Mesenchymal stem cell (in vitro differentiated cells and primary cell): ENCODE measurements at regions not wholly inside any gene's neighbourhood (a gene's known extent, or its start where the extent isn't known, plus 50 kb on each side); places are given as distances from the start of the nearest gene placed in this dataset.

ENCODE experiments used
- DNase-seq: peaks from one replicate; pipeline ENCODE4 v3.0.0-alpha.2; 2013
- H2AFZ ChIP-seq: one replicate; pipeline ENCODE4 v1.6.1; 2013; ENCODE audit warnings: low read depth, mild to moderate bottlenecking, control low read depth, inconsistent platforms, low read length, moderate library complexity
- H2AK5ac ChIP-seq: 2 replicates; pipeline ENCODE4 v1.6.1; 2013; ENCODE audit warnings: low read length, moderate library complexity, mild to moderate bottlenecking, inconsistent platforms; ENCODE audit not compliant: severe bottlenecking
- H2BK120ac ChIP-seq: one replicate; pipeline ENCODE4 v1.6.1; 2013; ENCODE audit warnings: low read depth, mild to moderate bottlenecking, inconsistent platforms, low read length, moderate library complexity
- H2BK12ac ChIP-seq, 2 experiments: one replicate each; pipeline ENCODE4 v1.6.1; 2013; ENCODE audit warnings: inconsistent platforms in 2 of 2, low read length in 2 of 2, mild to moderate bottlenecking in 2 of 2, moderate library complexity in 2 of 2, control low read depth in 1 of 2
- H2BK15ac ChIP-seq: one replicate; pipeline ENCODE4 v1.6.1; 2013; ENCODE audit warnings: mild to moderate bottlenecking, low read depth, inconsistent platforms; ENCODE audit not compliant: poor library complexity, severe bottlenecking
- H2BK5ac ChIP-seq: 2 replicates; pipeline ENCODE4 v1.6.1; 2013; ENCODE audit warnings: low read depth, mild to moderate bottlenecking, low read length, control low read depth, inconsistent platforms; ENCODE audit not compliant: poor library complexity, severe bottlenecking
- H3K14ac ChIP-seq, 2 experiments: one replicate each; pipeline ENCODE4 v1.6.1; 2013; ENCODE audit warnings: inconsistent platforms in 2 of 2, low read length in 2 of 2, control low read depth in 1 of 2, mild to moderate bottlenecking in 1 of 2, moderate library complexity in 1 of 2
- H3K18ac ChIP-seq, 2 experiments: one replicate each; pipeline ENCODE4 v1.6.1; 2013; ENCODE audit warnings: inconsistent platforms in 2 of 2, low read length in 2 of 2, control low read depth in 1 of 2, low read depth in 1 of 2, mild to moderate bottlenecking in 1 of 2
- H3K23ac ChIP-seq, 2 experiments: one replicate each; pipeline ENCODE4 v1.6.1; 2013; ENCODE audit warnings: inconsistent platforms in 2 of 2, low read length in 2 of 2, mild to moderate bottlenecking in 2 of 2, moderate library complexity in 2 of 2, control low read depth in 1 of 2
- H3K27ac ChIP-seq: 2 replicates; pipeline ENCODE4 v1.5.1; 2013; ENCODE audit warnings: mild to moderate bottlenecking, moderate library complexity, low read length, control low read depth, inconsistent platforms; ENCODE audit not compliant: poor library complexity, severe bottlenecking
- H3K27me3 ChIP-seq, 2 experiments: 2 replicates each; pipeline versions ENCODE4 v1.6.1 to v1.7.0; 2013; ENCODE audit warnings: low read length in 2 of 2, mild to moderate bottlenecking in 2 of 2, moderate library complexity in 2 of 2, control low read depth in 1 of 2, inconsistent platforms in 1 of 2; ENCODE audit not compliant: control insufficient read depth in 1 of 2, insufficient read depth in 1 of 2
- H3K36me3 ChIP-seq, 2 experiments: 2 replicates each; pipeline versions ENCODE4 v1.6.1 to v1.7.0; 2013; ENCODE audit warnings: low read length in 2 of 2, control low read depth in 1 of 2, inconsistent platforms in 1 of 2, low read depth in 1 of 2, mild to moderate bottlenecking in 1 of 2; ENCODE audit not compliant: insufficient read depth in 2 of 2, control insufficient read depth in 1 of 2
- H3K4ac ChIP-seq, 2 experiments: one replicate each; pipeline ENCODE4 v1.6.1; 2013; ENCODE audit warnings: inconsistent platforms in 2 of 2, low read length in 2 of 2, mild to moderate bottlenecking in 2 of 2, moderate library complexity in 2 of 2, control low read depth in 1 of 2, low read depth in 1 of 2
- H3K4me1 ChIP-seq: 2 replicates; pipeline ENCODE4 v1.6.1; 2013; ENCODE audit warnings: low read depth, low read length, control low read depth; ENCODE audit not compliant: control insufficient read depth, insufficient read depth
- H3K4me2 ChIP-seq: 2 replicates; pipeline ENCODE4 v1.6.1; 2013; ENCODE audit warnings: low read length, mild to moderate bottlenecking, inconsistent platforms; ENCODE audit not compliant: poor library complexity, severe bottlenecking
- H3K4me3 ChIP-seq, 2 experiments: 2 replicates each; pipeline versions ENCODE4 v1.5.1 to v1.7.0; 2013; ENCODE audit warnings: low read length in 2 of 2, mild to moderate bottlenecking in 2 of 2, control low read depth in 1 of 2, low read depth in 1 of 2; ENCODE audit not compliant: insufficient read depth in 1 of 2
- H3K79me1 ChIP-seq: replicated peaks from 2 replicates; pipeline ENCODE4 v1.6.1; 2013; ENCODE audit warnings: mild to moderate bottlenecking, control low read depth, low read length, inconsistent platforms; ENCODE audit not compliant: poor library complexity, severe bottlenecking
- H3K9ac ChIP-seq: 2 replicates; pipeline ENCODE4 v1.7.0; 2013; ENCODE audit warnings: mild to moderate bottlenecking, low read length, moderate library complexity
- H3K9me3 ChIP-seq: 2 replicates; pipeline ENCODE4 v1.7.0; 2013; ENCODE audit warnings: mild to moderate bottlenecking, low read length; ENCODE audit not compliant: control insufficient read depth
- H4K8ac ChIP-seq: one replicate; pipeline ENCODE4 v1.6.1; 2013; ENCODE audit warnings: inconsistent platforms, mild to moderate bottlenecking, low read length, moderate library complexity
- H4K91ac ChIP-seq: one replicate; pipeline ENCODE4 v1.6.1; 2013; ENCODE audit warnings: mild to moderate bottlenecking, low read length, inconsistent platforms
- WGBS: methylation state at CpG from one replicate; pipeline ENCODE4 v1.1.7; 2013; ENCODE audit warnings: mixed read lengths; 5-methylcytosine and 5-hydroxymethylcytosine counted together

GRCh38 chr2:13009027-13009642 is 292.4 kb downstream of the TRIB2 start:
- WGBS, result 87% methylated on average over 5 of the region's 5 CpGs

GRCh38 chr2:13010283-13010682 is 293.5 kb downstream of the TRIB2 start:
- no peak overlapping the region for H2BK5ac ChIP-seq
- no peak overlapping the region for H3K4ac ChIP-seq
- H2BK15ac ChIP-seq, result no peak overlapping the region
- H3K14ac ChIP-seq, result peak overlapping the region in 1 of 2 experiments; percentile 87
- H3K23ac ChIP-seq, result no peak overlapping the region
- no peak overlapping the region for H4K8ac ChIP-seq
- H2BK12ac ChIP-seq, result no peak overlapping the region
- H4K91ac ChIP-seq, result no peak overlapping the region
- peaks cover 0 to 11% of the 10 kb centered on the region in 2 experiments for H3K27me3 ChIP-seq
- no peak overlapping the region for H2BK120ac ChIP-seq
- H2AK5ac ChIP-seq, result no peak overlapping the region
- no peak overlapping the region for H3K4me2 ChIP-seq
- H3K9ac ChIP-seq, result no peak overlapping the region
- no peaks in the 10 kb centered on the region for H3K36me3 ChIP-seq
- WGBS, result 95% methylated on average over 5 of the region's 5 CpGs
- H3K4me3 ChIP-seq, result no peak overlapping the region
- H3K4me1 ChIP-seq, result no peaks in the 10 kb centered on the region
- H3K27ac ChIP-seq, result no peak overlapping the region
- no peak overlapping the region for H3K18ac ChIP-seq
- no peak for DNase-seq
- H2AFZ ChIP-seq, result no peak overlapping the region
- H3K9me3 ChIP-seq, result no peaks in the 10 kb centered on the region
- H3K79me1 ChIP-seq, result no peaks in the 10 kb centered on the region

More at GRCh38 chr2:13009027-13009642, 292.4 kb downstream of the TRIB2 start:
- Histone ChIP-seq H3K23ac (no peak overlapping the region), H3K9ac (no peak overlapping the region), H3K36me3 (no peaks in the 10 kb centered on the region), H3K27me3 (peaks cover 0 to 1% of the 10 kb centered on the region in 2 experiments), H3K4ac (no peak overlapping the region), H3K18ac (no peak overlapping the region), H2BK15ac (no peak overlapping the region), H2AK5ac (no peak overlapping the region), H4K91ac (no peak overlapping the region), H3K4me1 (no peaks in the 10 kb centered on the region), H3K9me3 (no peaks in the 10 kb centered on the region), H3K79me1 (no peaks in the 10 kb centered on the region), H2BK12ac (peak overlapping the region in 1 of 2 experiments; percentile 45), H3K4me3 (no peak overlapping the region), H3K27ac (no peak overlapping the region), H4K8ac (no peak overlapping the region), H2BK5ac (no peak overlapping the region), H3K14ac (no peak overlapping the region), H3K4me2 (no peak overlapping the region), H2BK120ac (peak overlapping the region; percentile 45), H2AFZ (no peak overlapping the region)
- peak; percentile 26 for DNase-seq

GRCh38 chr2:13014783-13015182 is 298.0 kb downstream of the TRIB2 start:
- Histone ChIP-seq H3K27ac (no peak overlapping the region), H3K4me2 (no peak overlapping the region), H3K4me1 (no peaks in the 10 kb centered on the region), H3K27me3 (peaks cover 0 to 28% of the 10 kb centered on the region in 2 experiments), H2BK15ac (no peak overlapping the region), H2BK120ac (no peak overlapping the region), H3K79me1 (no peaks in the 10 kb centered on the region), H3K4me3 (no peak overlapping the region), H3K18ac (no peak overlapping the region), H2BK5ac (no peak overlapping the region), H3K23ac (no peak overlapping the region), H2AK5ac (no peak overlapping the region), H3K4ac (no peak overlapping the region), H4K91ac (no peak overlapping the region), H3K9me3 (no peaks in the 10 kb centered on the region), H3K9ac (no peak overlapping the region), H3K14ac (no peak overlapping the region), H2BK12ac (no peak overlapping the region), H4K8ac (no peak overlapping the region), H3K36me3 (no peaks in the 10 kb centered on the region), H2AFZ (no peak overlapping the region)
- no peak for DNase-seq
- 100% methylated on average over 3 of the region's 3 CpGs for WGBS

GRCh38 chr2:13015532-13016320 is 299.0 kb downstream of the TRIB2 start:
- no peak overlapping the region for H2AFZ ChIP-seq
- no peak overlapping the region for H2BK120ac ChIP-seq
- H2BK5ac ChIP-seq, result no peak overlapping the region
- no peak overlapping the region for H2BK15ac ChIP-seq
- no peak overlapping the region for H3K4me3 ChIP-seq
- H4K91ac ChIP-seq, result no peak overlapping the region
- H3K79me1 ChIP-seq, result no peaks in the 10 kb centered on the region
- no peaks in the 10 kb centered on the region for H3K4me1 ChIP-seq
- H3K36me3 ChIP-seq, result no peaks in the 10 kb centered on the region
- no peak overlapping the region for H3K9ac ChIP-seq
- no peak overlapping the region for H4K8ac ChIP-seq
- no peak overlapping the region for H2BK12ac ChIP-seq
- no peak overlapping the region for H3K14ac ChIP-seq
- WGBS, result 100% methylated on average over 1 of the region's 2 CpGs
- H3K23ac ChIP-seq, result no peak overlapping the region
- peaks cover 0 to 33% of the 10 kb centered on the region in 2 experiments for H3K27me3 ChIP-seq
- H3K4ac ChIP-seq, result no peak overlapping the region
- H3K4me2 ChIP-seq, result no peak overlapping the region
- H2AK5ac ChIP-seq, result no peak overlapping the region
- no peak overlapping the region for H3K18ac ChIP-seq
- DNase-seq, result no peak
- H3K9me3 ChIP-seq, result no peaks in the 10 kb centered on the region
- H3K27ac ChIP-seq, result no peak overlapping the region
